A549 (cell line): ENCODE measurements at regions not wholly inside any gene's neighbourhood (a gene's known extent, or its start where the extent isn't known, plus 50 kb on each side); places are given as distances from the start of the nearest gene placed in this dataset.

Experiments used
- ATAC-seq, 2 experiments: fragments of 200-7000 bp in 1 of 2; fragments of >200 bp in 1 of 2; cut with Nextera tagmentation in 1 of 2; cut with Tn5 transposase in 1 of 2; 3 replicates each; pipeline versions ENCODE4 v1.8.0 to v1.9.1; 2018 to 2020; ENCODE audit warnings: mild to moderate bottlenecking in 1 of 2, moderate library complexity in 1 of 2
- CTCF ChIA-PET: fragments of 300-600 bp; sonication (Branson Sonifier 250); formaldehyde crosslinking; extraction: SDS; loops from one replicate; lab custom pipeline; 2021; ENCODE audit warnings: antibody characterized with exemption, inconsistent platforms; lab: Yijun Ruan, JAX
- POLR2A ChIA-PET: fragments of 350-600 bp; formaldehyde crosslinking; extraction: SDS; loops from one replicate; lab custom pipeline; 2021; ENCODE audit warnings: antibody characterized with exemption, inconsistent platforms; lab: Yijun Ruan, JAX
- DNase-seq, 2 experiments: peaks; one replicate each; pipeline versions ENCODE4 v3.0.0 to v3.0.0-alpha.2; 2011 to 2016; ENCODE audit warnings: low read depth in 1 of 2, low spot score in 1 of 2
- FAIRE-seq: peaks from 2 replicates; lab custom pipeline; 2011; peaks lifted over from hg19 to GRCh38; lab: Jason Lieb, UNC
- H3K27ac ChIP-seq, 2 experiments: fragments of >200 bp; sonication (Bioruptor Twin); formaldehyde crosslinking; 3 replicates each; pipeline ENCODE4 v1.5.1; 2016 to 2017
- H3K4me1 ChIP-seq: fragments of >200 bp; sonication (Bioruptor Twin); formaldehyde crosslinking; 3 replicates; pipeline ENCODE4 v1.6.1; 2016
- H3K4me2 ChIP-seq: fragments of >200 bp; sonication (Bioruptor Twin); formaldehyde crosslinking; 3 replicates; pipeline ENCODE4 v1.6.1; 2016
- H3K4me3 ChIP-seq: fragments of >200 bp; sonication (Bioruptor Twin); formaldehyde crosslinking; 3 replicates; pipeline ENCODE4 v1.5.1; 2016
- H3K9me3 ChIP-seq: fragments of >200 bp; sonication (Bioruptor Twin); formaldehyde crosslinking; 3 replicates; pipeline ENCODE4 v1.6.1; 2016
- ATOH8 ChIP-seq: fragments of 250-450 bp; sonication (Bioruptor Pico); IDR thresholded peaks from 2 replicates; pipeline ENCODE4 v1.5.0; 2020; ENCODE audit warnings: low read depth, mild to moderate bottlenecking, moderate library complexity
- BCL3 ChIP-seq: fragments of >200 bp; sonication (Bioruptor Twin); formaldehyde crosslinking; IDR thresholded peaks from 3 replicates; pipeline ENCODE4 v1.6.1; 2016
- CHD2 ChIP-seq: fragments of 150-350 bp; IDR thresholded peaks from 2 replicates; pipeline ENCODE4 v1.6.1; 2014; ENCODE audit warnings: low read length; ENCODE audit not compliant: partially characterized antibody
- CHD4 ChIP-seq: fragments of 200-600 bp; sonication (generic); IDR thresholded peaks from 2 replicates; pipeline ENCODE4 v1.6.1; 2016; ENCODE audit warnings: antibody characterized with exemption, mild to moderate bottlenecking, borderline replicate concordance
- E2F6 ChIP-seq: IDR thresholded peaks from 2 replicates; pipeline ENCODE4 v1.6.1; 2012; ENCODE audit warnings: low read depth, borderline replicate concordance
- ESRRA ChIP-seq: fragments of 150-350 bp; IDR thresholded peaks from 2 replicates; pipeline ENCODE4 v1.6.1; 2014; ENCODE audit warnings: mild to moderate bottlenecking, low read length, borderline replicate concordance
- FOSL2 ChIP-seq, 2 experiments: fragments of 450-650 bp in 1 of 2; fragments of >200 bp in 1 of 2; sonication (Bioruptor Twin) in 1 of 2; formaldehyde crosslinking; IDR thresholded peaks; 2 replicates each; pipeline versions ENCODE4 v1.5.0 to v1.6.1; 2016 to 2020; ENCODE audit warnings: mild to moderate bottlenecking in 1 of 2, moderate library complexity in 1 of 2
- HDAC2 ChIP-seq: fragments of 200-600 bp; sonication (generic); IDR thresholded peaks from 2 replicates; pipeline ENCODE4 v1.6.1; 2016
- HES2 ChIP-seq: fragments of >200 bp; sonication (Bioruptor Twin); formaldehyde crosslinking; IDR thresholded peaks from 2 replicates; pipeline ENCODE4 v1.6.1; 2016
- HOXB13 ChIP-seq: fragments of 250-450 bp; sonication (Bioruptor Pico); IDR thresholded peaks from 2 replicates; pipeline ENCODE4 v1.5.0; 2020; ENCODE audit warnings: low read depth, mild to moderate bottlenecking, moderate library complexity
- HOXB5 ChIP-seq: fragments of 250-450 bp; sonication (Bioruptor Pico); IDR thresholded peaks from 2 replicates; pipeline ENCODE4 v1.5.0; 2020; ENCODE audit warnings: mild to moderate bottlenecking, moderate library complexity
- KDM5A ChIP-seq: fragments of 200-600 bp; sonication (generic); IDR thresholded peaks from 2 replicates; pipeline ENCODE4 v1.6.1; 2016; ENCODE audit warnings: antibody characterized with exemption, mild to moderate bottlenecking
- MAX ChIP-seq: IDR thresholded peaks from 2 replicates; pipeline ENCODE4 v1.6.1; 2012
- NPAS2 ChIP-seq: fragments of 250-450 bp; sonication (Bioruptor Pico); IDR thresholded peaks from 2 replicates; pipeline ENCODE4 v1.8.0; 2022; ENCODE audit warnings: mild to moderate bottlenecking, moderate library complexity, borderline replicate concordance
- PBX3 ChIP-seq: IDR thresholded peaks from 2 replicates; pipeline ENCODE4 v1.6.1; 2012
- RAD21 ChIP-seq, 2 experiments: fragments of >200 bp in 1 of 2; sonication (Bioruptor Twin) in 1 of 2; formaldehyde crosslinking in 1 of 2; IDR thresholded peaks in 1 of 2; conservative IDR thresholded peaks in 1 of 2; 2 replicates in 1 of 2; 3 replicates in 1 of 2; pipeline ENCODE4 v1.6.1; 2012 to 2018; ENCODE audit warnings: inconsistent platforms in 1 of 2
- RNF2 ChIP-seq: fragments of 200-600 bp; sonication (generic); IDR thresholded peaks from 2 replicates; pipeline ENCODE4 v1.6.1; 2016; ENCODE audit warnings: low read depth, mild to moderate bottlenecking, antibody characterized with exemption, moderate library complexity, borderline replicate concordance
- SREBF2 ChIP-seq: fragments of 450-650 bp; IDR thresholded peaks from 2 replicates; pipeline ENCODE4 v1.6.1; 2014; ENCODE audit warnings: mild to moderate bottlenecking, moderate library complexity
- TFCP2L1 ChIP-seq: fragments of 250-450 bp; sonication (Bioruptor Pico); IDR thresholded peaks from 2 replicates; pipeline ENCODE4 v1.5.0; 2021; ENCODE audit warnings: mild to moderate bottlenecking
- ZC3H11A ChIP-seq: fragments of 450-650 bp; IDR thresholded peaks from 2 replicates; pipeline ENCODE4 v1.6.1; 2014; ENCODE audit warnings: antibody characterized with exemption, mild to moderate bottlenecking
- WGBS: methylation state at CpG from one replicate; pipeline ENCODE4 v1.1.6; 2017; ENCODE audit errors: missing lambda C conversion rate; 5-methylcytosine and 5-hydroxymethylcytosine counted together

GRCh38 chr20:39356908-39357307 is 394.8 kb downstream of the DHX35 start:
- WGBS, result 0% methylated on average over 1 of the region's 1 CpG
- DNase-seq, result no peak

GRCh38 chr20:39349240-39349639 is 387.1 kb downstream of the DHX35 start:
- FAIRE-seq (no peak), DNase-seq (no peak), ATAC-seq (no peak)
- Histone ChIP-seq H3K4me1 (no peaks in the 10 kb centered on the region), H3K4me2 (no peak overlapping the region), H3K4me3 (no peak overlapping the region), H3K9me3 (0 out of 3 replicates have a peak, but pooled peaks cover 3% of the 10 kb centered on the region), H3K27ac (no peak overlapping the region)
- POLR2A ChIA-PET, result no interaction called here
- CTCF ChIA-PET, result no interaction called here
- 5% methylated on average over 4 of the region's 4 CpGs for WGBS
- TF ChIP-seq E2F6, result no peak
- no peak for TF ChIP-seq CHD2
- TF ChIP-seq BCL3, result no peak
- TF ChIP-seq FOSL2 (IDR thresholded peaks at IDR 0.05), result no peak
- TF ChIP-seq FOSL2 (CRISPR knock-in tag; IDR thresholded peaks at IDR 0.05), result no peak
- TF ChIP-seq RNF2, result no peak
- TF ChIP-seq HES2, result no peak
- TF ChIP-seq ZC3H11A, result no peak
- no peak for TF ChIP-seq ATOH8 (CRISPR knock-in tag)
- TF ChIP-seq CHD4, result no peak
- TF ChIP-seq MAX, result no peak
- no peak for TF ChIP-seq TFCP2L1 (CRISPR knock-in tag)
- TF ChIP-seq SREBF2, result no peak
- no peak for TF ChIP-seq HOXB13

More at GRCh38 chr20:39356908-39357307, 394.8 kb downstream of the DHX35 start:
- Histone ChIP-seq H3K4me3 (no peak overlapping the region), H3K27ac (no peak overlapping the region), H3K9me3 (no peaks in the 10 kb centered on the region), H3K4me2 (no peak overlapping the region), H3K4me1 (no peaks in the 10 kb centered on the region)
- ATAC-seq (no peak), FAIRE-seq (no peak)
- CTCF ChIA-PET, result no interaction called here
- TF ChIP-seq HDAC2 (no peak), NPAS2 (CRISPR knock-in tag) (no peak), RAD21 (conservative IDR thresholded peaks at IDR 0.05 in 1 of 2, IDR thresholded peaks at IDR 0.05 in 1 of 2) (no peak)
- POLR2A ChIA-PET, result no interaction called here

GRCh38 chr20:39347626-39348025 is 385.5 kb downstream of the DHX35 start:
- no peak for TF ChIP-seq BCL3
- no peak for TF ChIP-seq ATOH8 (CRISPR knock-in tag)
- no peak for TF ChIP-seq ESRRA
- no peak for TF ChIP-seq HOXB5 (CRISPR knock-in tag)
- TF ChIP-seq PBX3, result no peak
- no peak for TF ChIP-seq KDM5A
- no peak for TF ChIP-seq SREBF2
- POLR2A ChIA-PET, result no interaction called here
- FAIRE-seq (no peak), DNase-seq (no peak), ATAC-seq (no peak)
- Histone ChIP-seq H3K4me3 (no peak overlapping the region), H3K4me2 (no peak overlapping the region), H3K4me1 (no peaks in the 10 kb centered on the region), H3K27ac (no peak overlapping the region), H3K9me3 (0 out of 3 replicates have a peak, but pooled peaks cover 3% of the 10 kb centered on the region)
- 38% methylated on average over 5 of the region's 5 CpGs for WGBS
- CTCF ChIA-PET, result no interaction called here
